A673 (cell line): ENCODE measurements at regions not wholly inside any gene's neighbourhood (a gene's known extent, or its start where the extent isn't known, plus 50 kb on each side); places are given as distances from the start of the nearest gene placed in this dataset.

Experiments used
- BruUV-seq: library from RNA; stranded (reverse); fragments of 400-500 nt; replicated peaks from 2 replicates; lab custom pipeline; 2021; lab: Mats Ljungman, UMichigan
- CTCF ChIA-PET: fragments of 300-600 bp; sonication (Branson Sonifier 250); formaldehyde crosslinking; loops from one replicate; lab custom pipeline; 2022; ENCODE audit warnings: antibody characterized with exemption; lab: Charles Lee
- POLR2A ChIA-PET: fragments of 300-600 bp; sonication (Branson Sonifier 250); formaldehyde crosslinking; loops from one replicate; lab custom pipeline; 2022; ENCODE audit warnings: antibody characterized with exemption; ENCODE audit not compliant: low non-redundant PET; lab: Charles Lee
- DNase-seq: peaks from one replicate; pipeline ENCODE4 v3.0.0-alpha.2; 2015; ENCODE audit warnings: low spot score
- H3K27ac ChIP-seq: fragments of 200-600 bp; sonication (generic); 2 replicates; pipeline ENCODE4 v1.5.1; 2016; ENCODE audit warnings: mixed run types, low read depth, mild to moderate bottlenecking, mixed read lengths, antibody characterized with exemption, low read length; ENCODE audit not compliant: poor library complexity, severe bottlenecking
- H3K27me3 ChIP-seq: fragments of 200-600 bp; sonication (generic); replicated peaks from 2 replicates; pipeline ENCODE4 v1.6.1; 2017; ENCODE audit warnings: mixed run types, low read depth, mild to moderate bottlenecking, mixed read lengths, antibody characterized with exemption, low read length; ENCODE audit not compliant: insufficient read depth, poor library complexity
- H3K36me3 ChIP-seq: fragments of 200-600 bp; sonication (generic); 2 replicates; pipeline ENCODE4 v1.6.1; 2016; ENCODE audit warnings: mixed run types, mild to moderate bottlenecking, mixed read lengths, antibody characterized with exemption, low read length; ENCODE audit not compliant: insufficient read depth, poor library complexity, severe bottlenecking
- H3K4me1 ChIP-seq: fragments of 200-600 bp; sonication (generic); 2 replicates; pipeline ENCODE4 v1.6.1; 2017; ENCODE audit warnings: mixed run types, mild to moderate bottlenecking, mixed read lengths, antibody characterized with exemption, low read length; ENCODE audit not compliant: insufficient read depth, poor library complexity, severe bottlenecking
- H3K4me3 ChIP-seq: fragments of 200-600 bp; sonication (generic); 2 replicates; pipeline ENCODE4 v1.5.1; 2016; ENCODE audit warnings: low read depth, mixed run types, mild to moderate bottlenecking, mixed read lengths, low read length; ENCODE audit not compliant: poor library complexity, severe bottlenecking
- H3K9me3 ChIP-seq: fragments of 200-600 bp; sonication (generic); 2 replicates; pipeline ENCODE4 v1.6.1; 2016; ENCODE audit warnings: mixed run types, low read depth, mild to moderate bottlenecking, mixed read lengths, antibody characterized with exemption, low read length; ENCODE audit not compliant: poor library complexity, severe bottlenecking
- EZH2 ChIP-seq: fragments of 200-600 bp; sonication (generic); IDR thresholded peaks from 2 replicates; pipeline ENCODE4 v1.6.1; 2017; ENCODE audit warnings: borderline replicate concordance, low read depth, mild to moderate bottlenecking, mixed read lengths, antibody characterized with exemption, low read length; ENCODE audit not compliant: poor library complexity, severe bottlenecking
- intact Hi-C: fragments of 100-400 bp; cut with micrococcal nuclease; formaldehyde crosslinking; loops from one replicate; pipeline ENCODE4 v1.10.0; 2022; ENCODE audit not compliant: unreplicated experiment
- TF ChIP-seq, protein P1 (sequence below): fragments of 300-800, 200-600 bp; sonication (generic); conservative IDR thresholded peaks from 2 replicates; pipeline ENCODE4 v1.5.1; 2017; ENCODE audit warnings: low read depth, mild to moderate bottlenecking, antibody characterized with exemption, low read length, moderate library complexity, mixed read lengths

DNA sequence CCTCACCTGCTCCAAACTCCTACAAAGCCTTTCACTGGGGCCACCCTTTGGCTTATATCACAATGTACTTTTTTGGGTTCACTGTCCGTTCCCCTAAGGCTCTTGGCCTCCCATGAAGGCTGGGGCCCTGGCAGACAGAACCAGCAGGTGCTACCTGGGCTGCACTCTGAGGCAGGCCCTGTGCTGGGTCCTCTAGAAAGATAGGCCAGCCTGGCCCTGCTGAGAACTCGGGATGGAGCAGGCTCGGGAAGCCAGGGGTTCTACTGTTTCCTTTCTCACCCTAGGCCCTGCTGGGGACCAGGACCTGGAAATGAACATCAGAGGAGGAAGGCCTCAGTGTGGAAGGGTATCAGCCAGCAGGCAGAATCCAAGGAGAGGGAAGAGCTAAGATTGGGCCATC lies 79.5 kb downstream of the MRPL14 start:
- TF ChIP-seq, protein P1, sequence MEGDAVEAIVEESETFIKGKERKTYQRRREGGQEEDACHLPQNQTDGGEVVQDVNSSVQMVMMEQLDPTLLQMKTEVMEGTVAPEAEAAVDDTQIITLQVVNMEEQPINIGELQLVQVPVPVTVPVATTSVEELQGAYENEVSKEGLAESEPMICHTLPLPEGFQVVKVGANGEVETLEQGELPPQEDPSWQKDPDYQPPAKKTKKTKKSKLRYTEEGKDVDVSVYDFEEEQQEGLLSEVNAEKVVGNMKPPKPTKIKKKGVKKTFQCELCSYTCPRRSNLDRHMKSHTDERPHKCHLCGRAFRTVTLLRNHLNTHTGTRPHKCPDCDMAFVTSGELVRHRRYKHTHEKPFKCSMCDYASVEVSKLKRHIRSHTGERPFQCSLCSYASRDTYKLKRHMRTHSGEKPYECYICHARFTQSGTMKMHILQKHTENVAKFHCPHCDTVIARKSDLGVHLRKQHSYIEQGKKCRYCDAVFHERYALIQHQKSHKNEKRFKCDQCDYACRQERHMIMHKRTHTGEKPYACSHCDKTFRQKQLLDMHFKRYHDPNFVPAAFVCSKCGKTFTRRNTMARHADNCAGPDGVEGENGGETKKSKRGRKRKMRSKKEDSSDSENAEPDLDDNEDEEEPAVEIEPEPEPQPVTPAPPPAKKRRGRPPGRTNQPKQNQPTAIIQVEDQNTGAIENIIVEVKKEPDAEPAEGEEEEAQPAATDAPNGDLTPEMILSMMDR: no peak
- TF ChIP-seq EZH2: no peak
- H3K36me3 ChIP-seq: no peaks in the 10 kb centered on the region
- intact Hi-C loops: no loop called here
- H3K9me3 ChIP-seq: no peaks in the 10 kb centered on the region
- DNase-seq: no peak
- no TSS peak for BruUV-seq
- POLR2A ChIA-PET: no interaction called here
- H3K4me3 ChIP-seq: no peak overlapping the region
- CTCF ChIA-PET: no interaction called here
- peaks cover 21% of the 10 kb centered on the region for H3K4me1 ChIP-seq
- H3K27ac ChIP-seq: no peak overlapping the region
- no peaks in the 10 kb centered on the region for H3K27me3 ChIP-seq

DNA sequence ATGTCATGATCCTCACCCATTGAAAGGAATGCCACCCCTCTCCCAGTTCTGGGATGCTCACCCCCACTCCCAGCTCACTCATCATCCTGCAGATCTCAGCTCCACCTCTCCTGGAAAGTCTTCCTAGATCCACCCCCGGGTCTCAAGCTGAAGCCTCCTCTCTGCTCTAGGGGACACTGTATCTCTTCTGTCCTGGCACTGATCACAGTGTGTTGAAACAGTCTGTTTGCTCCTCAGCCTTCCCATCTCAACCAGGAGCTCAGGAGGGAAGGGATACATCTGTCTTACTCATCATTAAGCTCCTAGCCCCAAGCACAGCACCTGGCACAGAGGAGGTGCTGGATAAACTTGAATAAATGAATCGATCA lies 80.1 kb downstream of the MRPL14 start:
- CTCF ChIA-PET: no interaction called here
- POLR2A ChIA-PET: no interaction called here
- H3K4me3 ChIP-seq: no peak overlapping the region
- no TSS peak for BruUV-seq
- TF ChIP-seq, protein P1: no peak
- TF ChIP-seq EZH2: no peak
- no peaks in the 10 kb centered on the region for H3K27me3 ChIP-seq
- DNase-seq: no peak
- no peaks in the 10 kb centered on the region for H3K36me3 ChIP-seq
- intact Hi-C loops: no loop called here
- no peak overlapping the region for H3K27ac ChIP-seq
- H3K9me3 ChIP-seq: no peaks in the 10 kb centered on the region
- peaks cover 26% of the 10 kb centered on the region for H3K4me1 ChIP-seq

DNA sequence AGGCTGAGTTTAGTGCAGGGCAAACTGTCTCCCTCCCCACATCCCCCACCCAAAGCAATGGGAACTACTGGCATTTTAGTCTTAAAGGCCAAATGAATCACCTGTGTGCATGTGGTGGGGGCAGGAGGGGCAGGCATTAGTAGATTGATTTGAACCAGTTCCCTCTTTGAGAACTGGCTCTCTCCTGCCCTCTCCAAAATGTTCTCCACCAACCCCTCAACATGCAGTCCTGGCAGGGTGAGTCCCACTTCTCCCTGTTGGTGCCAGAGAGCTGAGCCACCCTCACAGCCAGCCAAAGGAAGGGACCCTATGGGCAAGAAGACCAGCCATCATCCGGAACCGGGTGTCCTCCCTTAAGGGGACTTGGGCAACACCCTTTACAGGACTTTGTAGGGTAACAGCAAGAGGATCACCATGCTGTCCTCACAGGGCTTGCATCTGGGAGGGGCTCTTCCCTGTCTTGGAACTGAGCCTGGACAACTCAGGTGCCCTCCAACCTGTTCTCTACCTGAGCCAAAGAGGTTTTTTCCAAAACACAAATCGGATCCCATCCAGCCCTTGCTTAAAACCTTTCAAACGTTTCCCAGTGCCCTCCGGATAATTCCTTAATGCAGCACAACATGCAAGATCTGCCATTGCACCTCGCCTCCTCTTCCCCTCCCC lies 80.6 kb downstream of the MRPL14 start:
- Histone ChIP-seq H3K27ac (no peak overlapping the region), H3K27me3 (no peaks in the 10 kb centered on the region), H3K9me3 (no peaks in the 10 kb centered on the region), H3K36me3 (no peaks in the 10 kb centered on the region), H3K4me1 (peaks cover 31% of the 10 kb centered on the region), H3K4me3 (no peak overlapping the region)
- ChIA-PET POLR2A (no interaction called here), CTCF (no interaction called here)
- intact Hi-C loops: no loop called here
- BruUV-seq: no TSS peak
- no peak for DNase-seq
- TF ChIP-seq EZH2: no peak
- TF ChIP-seq, protein P1: no peak
